Colonic mucosa (tissue), 4 donors: ENCODE measurements at regions not wholly inside any gene's neighbourhood (a gene's known extent, or its start where the extent isn't known, plus 50 kb on each side); places are given as distances from the start of the nearest gene placed in this dataset.

Experiments used
- DNase-seq: peaks from one replicate; pipeline ENCODE4 v3.0.0-alpha.2; 2020
- H3K27ac ChIP-seq: fragments of 200-600 bp; one replicate; pipeline ENCODE4 v1.8.0; 2021
- H3K27me3 ChIP-seq: fragments of 200-600 bp; one replicate; pipeline ENCODE4 v1.8.0; 2021
- H3K36me3 ChIP-seq: fragments of 200-600 bp; one replicate; pipeline ENCODE4 v1.8.0; 2021
- H3K4me1 ChIP-seq: fragments of 200-600 bp; one replicate; pipeline ENCODE4 v1.8.0; 2021; ENCODE audit warnings: mild to moderate bottlenecking
- H3K4me3 ChIP-seq: fragments of 200-600 bp; one replicate; pipeline ENCODE4 v1.8.0; 2021
- H3K9ac ChIP-seq, 2 donors: one replicate each; pipeline ENCODE4 v1.7.0; 2013; ENCODE audit warnings: control low read depth in 2 of 2, low read depth in 2 of 2, low read length in 2 of 2
- H3K9me3 ChIP-seq: fragments of 200-600 bp; one replicate; pipeline ENCODE4 v1.8.0; 2021
- intact Hi-C: fragments of 100-400 bp; cut with DNase I; formaldehyde crosslinking; loops from one replicate; pipeline ENCODE4 v1.14.1; 2022
- TF ChIP-seq, protein P1 (sequence below): fragments of 200-600 bp; IDR thresholded peaks from one replicate; pipeline ENCODE4 v1.8.0; 2022; ENCODE audit warnings: antibody characterized with exemption, mild to moderate bottlenecking
- donor health status: healthy.
- donor health status: DM: no; HTN: no; CAD: no.
- donor health status: DM: no; HTN: no; CAD: no.

DNA sequence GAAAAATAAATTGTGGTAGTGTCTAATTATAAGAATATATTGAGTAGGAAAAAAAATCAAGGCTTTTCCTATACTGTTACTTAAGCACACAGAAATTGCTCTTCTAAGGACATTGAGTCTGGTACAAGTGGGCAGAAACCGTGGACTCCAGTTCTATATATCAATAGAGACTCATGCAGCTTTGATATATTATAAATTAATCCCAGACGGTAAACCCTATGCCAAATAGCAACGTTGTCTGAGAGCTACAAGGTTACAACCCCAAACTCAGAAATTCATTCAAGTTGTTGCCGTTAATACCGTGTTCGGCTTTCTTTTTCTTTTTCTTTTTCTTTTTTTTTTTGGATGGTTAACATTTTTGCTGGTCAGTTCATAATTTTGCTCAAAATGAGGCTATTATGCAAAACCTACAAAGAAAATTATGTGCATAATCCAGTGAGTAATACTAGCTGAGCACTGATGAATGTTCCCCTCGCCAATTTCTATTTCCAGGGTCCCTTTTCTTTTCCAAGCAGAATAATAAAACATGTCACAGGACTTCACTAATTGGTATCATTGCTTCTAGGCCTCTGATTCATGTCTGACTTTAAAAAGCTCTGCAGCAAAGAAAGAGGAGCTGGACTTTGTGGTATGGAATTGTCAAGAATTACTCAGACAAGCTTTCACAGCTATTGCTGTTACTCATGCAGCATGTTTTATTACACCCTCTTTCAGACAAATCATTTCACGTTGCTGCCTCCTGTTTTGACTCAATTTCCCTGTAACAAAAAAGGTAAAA lies 737.7 kb downstream of the NLGN4X start:
- intact Hi-C loops = no loop called here
- H3K9me3 ChIP-seq = no peaks in the 10 kb centered on the region
- H3K9ac ChIP-seq = no peak overlapping the region
- no peak for DNase-seq
- H3K27me3 ChIP-seq = no peaks in the 10 kb centered on the region
- TF ChIP-seq, protein P1, sequence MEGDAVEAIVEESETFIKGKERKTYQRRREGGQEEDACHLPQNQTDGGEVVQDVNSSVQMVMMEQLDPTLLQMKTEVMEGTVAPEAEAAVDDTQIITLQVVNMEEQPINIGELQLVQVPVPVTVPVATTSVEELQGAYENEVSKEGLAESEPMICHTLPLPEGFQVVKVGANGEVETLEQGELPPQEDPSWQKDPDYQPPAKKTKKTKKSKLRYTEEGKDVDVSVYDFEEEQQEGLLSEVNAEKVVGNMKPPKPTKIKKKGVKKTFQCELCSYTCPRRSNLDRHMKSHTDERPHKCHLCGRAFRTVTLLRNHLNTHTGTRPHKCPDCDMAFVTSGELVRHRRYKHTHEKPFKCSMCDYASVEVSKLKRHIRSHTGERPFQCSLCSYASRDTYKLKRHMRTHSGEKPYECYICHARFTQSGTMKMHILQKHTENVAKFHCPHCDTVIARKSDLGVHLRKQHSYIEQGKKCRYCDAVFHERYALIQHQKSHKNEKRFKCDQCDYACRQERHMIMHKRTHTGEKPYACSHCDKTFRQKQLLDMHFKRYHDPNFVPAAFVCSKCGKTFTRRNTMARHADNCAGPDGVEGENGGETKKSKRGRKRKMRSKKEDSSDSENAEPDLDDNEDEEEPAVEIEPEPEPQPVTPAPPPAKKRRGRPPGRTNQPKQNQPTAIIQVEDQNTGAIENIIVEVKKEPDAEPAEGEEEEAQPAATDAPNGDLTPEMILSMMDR = no peak
- no peaks in the 10 kb centered on the region for H3K4me1 ChIP-seq
- no peaks in the 10 kb centered on the region for H3K36me3 ChIP-seq
- H3K27ac ChIP-seq = no peak overlapping the region
- no peak overlapping the region for H3K4me3 ChIP-seq

DNA sequence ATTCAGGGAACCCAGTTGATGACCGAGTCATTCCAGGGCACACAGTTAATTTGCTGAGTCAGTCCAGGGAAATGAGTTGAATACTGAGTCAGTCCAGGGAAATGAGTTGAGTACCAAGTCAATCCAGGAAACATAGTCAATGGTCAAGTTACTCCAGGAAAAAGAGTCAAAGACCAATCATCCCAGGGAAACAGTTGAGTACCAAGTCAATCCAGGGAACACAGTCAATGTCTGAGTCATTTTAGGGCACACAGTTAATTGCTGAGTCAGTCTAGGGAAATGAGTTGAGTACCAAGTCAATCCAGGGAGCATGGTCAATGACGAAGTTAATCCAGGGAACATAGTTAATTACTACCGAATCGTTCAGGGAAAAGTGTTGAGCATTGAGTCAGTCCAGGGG lies 754.4 kb downstream of the NLGN4X start:
- H3K27ac ChIP-seq = no peak overlapping the region
- no peaks in the 10 kb centered on the region for H3K27me3 ChIP-seq
- TF ChIP-seq, protein P1 = no peak
- H3K9ac ChIP-seq = no peak overlapping the region
- H3K4me3 ChIP-seq = no peak overlapping the region
- no peaks in the 10 kb centered on the region for H3K9me3 ChIP-seq
- intact Hi-C loops = no loop called here
- no peak for DNase-seq
- H3K36me3 ChIP-seq = no peaks in the 10 kb centered on the region
- H3K4me1 ChIP-seq = no peaks in the 10 kb centered on the region

- Histone ChIP-seq H3K4me3 (no peak overlapping the region), H3K4me1 (no peaks in the 10 kb centered on the region), H3K36me3 (no peaks in the 10 kb centered on the region), H3K27ac (no peak overlapping the region), H3K9ac (no peak overlapping the region), H3K27me3 (no peaks in the 10 kb centered on the region), H3K9me3 (no peaks in the 10 kb centered on the region)
- no peak for DNase-seq
- TF ChIP-seq, protein P1 = no peak
- intact Hi-C loops = no loop called here
Measured at GRCh38 chrX:5458300-5458842, 770.3 kb downstream of the NLGN4X start.

DNA sequence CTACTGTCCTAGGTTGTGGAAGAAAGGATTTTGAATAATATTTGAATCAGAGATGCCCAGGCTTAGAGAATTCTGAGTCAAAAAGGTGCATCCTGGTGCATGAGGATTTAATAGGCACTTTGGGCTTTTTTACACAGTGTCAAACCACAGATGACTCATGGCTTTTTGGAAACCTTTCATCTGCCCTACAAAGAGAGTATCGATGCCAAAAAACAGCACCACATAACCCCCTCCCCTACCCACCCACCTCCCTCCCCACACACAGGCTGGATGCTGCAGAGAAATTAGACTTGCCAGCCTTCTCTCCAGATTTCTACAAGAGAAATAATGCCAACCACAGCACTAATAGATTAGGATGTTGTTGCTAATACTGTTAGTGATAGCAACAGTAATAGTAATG lies 779.3 kb downstream of the NLGN4X start:
- Histone ChIP-seq H3K9me3 (no peaks in the 10 kb centered on the region), H3K9ac (no peak overlapping the region), H3K27ac (no peak overlapping the region), H3K4me3 (no peak overlapping the region), H3K36me3 (no peaks in the 10 kb centered on the region), H3K4me1 (no peaks in the 10 kb centered on the region), H3K27me3 (no peaks in the 10 kb centered on the region)
- TF ChIP-seq, protein P1 = no peak
- no peak for DNase-seq
- intact Hi-C loops = no loop called here

- no peak for DNase-seq
- Histone ChIP-seq H3K27me3 (no peaks in the 10 kb centered on the region), H3K36me3 (no peaks in the 10 kb centered on the region), H3K27ac (no peak overlapping the region), H3K4me1 (no peaks in the 10 kb centered on the region), H3K4me3 (no peak overlapping the region), H3K9ac (no peak overlapping the region), H3K9me3 (no peaks in the 10 kb centered on the region)
- intact Hi-C loops = no loop called here
- TF ChIP-seq, protein P1 = no peak
Measured at GRCh38 chrX:5431823-5432222, 796.8 kb downstream of the NLGN4X start.
